ENCODE measurements at regions not wholly inside any gene's neighbourhood (a gene's known extent, or its start where the extent isn't known, plus 50 kb on each side); places are given as distances from the start of the nearest gene placed in this dataset.

- H3K9me2 ChIP-seq (replicated peaks; ENCODE audit: control insufficient read depth, low read length): no peaks in the 10 kb centered on the region
- no peak overlapping the region for H3K27ac ChIP-seq (ENCODE audit: low read depth, low read length)
- H3K4me3 ChIP-seq (ENCODE audit: low read length): no peak overlapping the region
- no peaks in the 10 kb centered on the region for H3K27me3 ChIP-seq (ENCODE audit: control insufficient read depth, low read length)
- no peaks in the 10 kb centered on the region for H3K9me3 ChIP-seq (ENCODE audit: control insufficient read depth, insufficient read depth, low read length)
- H3K79me2 ChIP-seq (ENCODE audit: control insufficient read depth, low read length): no peaks in the 10 kb centered on the region
- H3F3A ChIP-seq (ENCODE audit: control insufficient read depth, insufficient read depth): no peaks in the 10 kb centered on the region
- no peaks in the 10 kb centered on the region for H4K20me1 ChIP-seq (ENCODE audit: control insufficient read depth, insufficient read depth, low read depth, low read length)
- no peaks in the 10 kb centered on the region; the same call in 1 of the 2 replicates for H3K4me1 ChIP-seq (ENCODE audit: control insufficient read depth, low read length)
- TF ChIP-seq, protein P1, sequence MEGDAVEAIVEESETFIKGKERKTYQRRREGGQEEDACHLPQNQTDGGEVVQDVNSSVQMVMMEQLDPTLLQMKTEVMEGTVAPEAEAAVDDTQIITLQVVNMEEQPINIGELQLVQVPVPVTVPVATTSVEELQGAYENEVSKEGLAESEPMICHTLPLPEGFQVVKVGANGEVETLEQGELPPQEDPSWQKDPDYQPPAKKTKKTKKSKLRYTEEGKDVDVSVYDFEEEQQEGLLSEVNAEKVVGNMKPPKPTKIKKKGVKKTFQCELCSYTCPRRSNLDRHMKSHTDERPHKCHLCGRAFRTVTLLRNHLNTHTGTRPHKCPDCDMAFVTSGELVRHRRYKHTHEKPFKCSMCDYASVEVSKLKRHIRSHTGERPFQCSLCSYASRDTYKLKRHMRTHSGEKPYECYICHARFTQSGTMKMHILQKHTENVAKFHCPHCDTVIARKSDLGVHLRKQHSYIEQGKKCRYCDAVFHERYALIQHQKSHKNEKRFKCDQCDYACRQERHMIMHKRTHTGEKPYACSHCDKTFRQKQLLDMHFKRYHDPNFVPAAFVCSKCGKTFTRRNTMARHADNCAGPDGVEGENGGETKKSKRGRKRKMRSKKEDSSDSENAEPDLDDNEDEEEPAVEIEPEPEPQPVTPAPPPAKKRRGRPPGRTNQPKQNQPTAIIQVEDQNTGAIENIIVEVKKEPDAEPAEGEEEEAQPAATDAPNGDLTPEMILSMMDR (IDR thresholded peaks at IDR 0.05; ENCODE audit: low read depth, low read length, poor library complexity, severe bottlenecking): no peak
- no peak for TF ChIP-seq EZH2phosphoT487 (IDR thresholded peaks at IDR 0.05; ENCODE audit: borderline replicate concordance, low read length)
- no peak overlapping the region for H3K4me2 ChIP-seq (ENCODE audit: low read length)
- H3K36me3 ChIP-seq (ENCODE audit: control insufficient read depth, low read length): no peaks in the 10 kb centered on the region
Measured at GRCh38 chr10:3933733-3934132, 148.7 kb upstream of the KLF6 start.

- no peaks in the 10 kb centered on the region for H3K27me3 ChIP-seq (ENCODE audit: control insufficient read depth, low read length)
- no peaks in the 10 kb centered on the region; the same call in 1 of the 2 replicates for H3K4me1 ChIP-seq (ENCODE audit: control insufficient read depth, low read length)
Measured at GRCh38 chr10:3932597-3933375, 147.8 kb upstream of the KLF6 start.

GRCh38 chr10:3931901-3932300 lies 146.9 kb upstream of the KLF6 start:
- TF ChIP-seq, protein P1 (IDR thresholded peaks at IDR 0.05; ENCODE audit: low read depth, low read length, poor library complexity, severe bottlenecking): no peak
- no peak for TF ChIP-seq EZH2phosphoT487 (IDR thresholded peaks at IDR 0.05; ENCODE audit: borderline replicate concordance, low read length)
- Histone ChIP-seq H3K27ac (ENCODE audit: low read depth, low read length) (no peak overlapping the region), H3K36me3 (ENCODE audit: control insufficient read depth, low read length) (no peaks in the 10 kb centered on the region), H3F3A (ENCODE audit: control insufficient read depth, insufficient read depth) (no peaks in the 10 kb centered on the region), H3K4me3 (ENCODE audit: low read length) (no peak overlapping the region), H3K9me2 (replicated peaks; ENCODE audit: control insufficient read depth, low read length) (no peaks in the 10 kb centered on the region), H3K27me3 (ENCODE audit: control insufficient read depth, low read length) (no peaks in the 10 kb centered on the region), H4K20me1 (ENCODE audit: control insufficient read depth, insufficient read depth, low read depth, low read length) (no peaks in the 10 kb centered on the region), H3K4me2 (ENCODE audit: low read length) (no peak overlapping the region), H3K9me3 (ENCODE audit: control insufficient read depth, insufficient read depth, low read length) (no peaks in the 10 kb centered on the region), H3K4me1 (ENCODE audit: control insufficient read depth, low read length) (no peaks in the 10 kb centered on the region; the same call in 1 of the 2 replicates), H3K79me2 (ENCODE audit: control insufficient read depth, low read length) (no peaks in the 10 kb centered on the region)

More at GRCh38 chr10:3932597-3933375, 147.8 kb upstream of the KLF6 start:
- Histone ChIP-seq H3K4me2 (ENCODE audit: low read length) (no peak overlapping the region), H3K9me2 (replicated peaks; ENCODE audit: control insufficient read depth, low read length) (no peaks in the 10 kb centered on the region), H3K9me3 (ENCODE audit: control insufficient read depth, insufficient read depth, low read length) (no peaks in the 10 kb centered on the region), H4K20me1 (ENCODE audit: control insufficient read depth, insufficient read depth, low read depth, low read length) (no peaks in the 10 kb centered on the region), H3F3A (ENCODE audit: control insufficient read depth, insufficient read depth) (no peaks in the 10 kb centered on the region), H3K79me2 (ENCODE audit: control insufficient read depth, low read length) (no peaks in the 10 kb centered on the region), H3K36me3 (ENCODE audit: control insufficient read depth, low read length) (no peaks in the 10 kb centered on the region), H3K4me3 (ENCODE audit: low read length) (no peak overlapping the region), H3K27ac (ENCODE audit: low read depth, low read length) (no peak overlapping the region)
- no peak for TF ChIP-seq EZH2phosphoT487 (IDR thresholded peaks at IDR 0.05; ENCODE audit: borderline replicate concordance, low read length)
- TF ChIP-seq, protein P1 (IDR thresholded peaks at IDR 0.05; ENCODE audit: low read depth, low read length, poor library complexity, severe bottlenecking): no peak
